Mesothelial cell of epicardium (in vitro differentiated cells): ENCODE measurements at regions not wholly inside any gene's neighbourhood (a gene's known extent, or its start where the extent isn't known, plus 50 kb on each side); places are given as distances from the start of the nearest gene placed in this dataset.

Experiments used
- DNase-seq, 2 experiments: peaks; one replicate each; pipeline ENCODE4 v3.0.0; 2021; ENCODE audit warnings: low spot score in 2 of 2; ENCODE audit not compliant: unreplicated experiment in 2 of 2
- H3K27ac Mint-ChIP-seq: 2 replicates; pipeline ENCODE4 v1.8.0; 2021; ENCODE audit warnings: mixed read lengths
- H3K27me3 Mint-ChIP-seq: 2 replicates; pipeline ENCODE4 v1.8.0; 2021; ENCODE audit warnings: low read depth, mixed read lengths
- H3K36me3 Mint-ChIP-seq: 2 replicates; pipeline ENCODE4 v1.8.0; 2021; ENCODE audit warnings: mixed read lengths
- H3K4me1 Mint-ChIP-seq: 2 replicates; pipeline ENCODE4 v1.8.0; 2021; ENCODE audit warnings: mixed read lengths
- H3K4me3 Mint-ChIP-seq: 2 replicates; pipeline ENCODE4 v1.8.0; 2021; ENCODE audit warnings: mild to moderate bottlenecking, moderate library complexity, mixed read lengths
- H3K9me3 Mint-ChIP-seq: 2 replicates; pipeline ENCODE4 v1.8.0; 2021; ENCODE audit warnings: mixed read lengths
- TF ChIP-seq, protein P1 (sequence below): fragments of 200-600 bp; sonication (generic); IDR thresholded peaks from one replicate; pipeline ENCODE4 v1.5.0; 2021; ENCODE audit warnings: antibody characterized with exemption; ENCODE audit not compliant: unreplicated experiment

DNA sequence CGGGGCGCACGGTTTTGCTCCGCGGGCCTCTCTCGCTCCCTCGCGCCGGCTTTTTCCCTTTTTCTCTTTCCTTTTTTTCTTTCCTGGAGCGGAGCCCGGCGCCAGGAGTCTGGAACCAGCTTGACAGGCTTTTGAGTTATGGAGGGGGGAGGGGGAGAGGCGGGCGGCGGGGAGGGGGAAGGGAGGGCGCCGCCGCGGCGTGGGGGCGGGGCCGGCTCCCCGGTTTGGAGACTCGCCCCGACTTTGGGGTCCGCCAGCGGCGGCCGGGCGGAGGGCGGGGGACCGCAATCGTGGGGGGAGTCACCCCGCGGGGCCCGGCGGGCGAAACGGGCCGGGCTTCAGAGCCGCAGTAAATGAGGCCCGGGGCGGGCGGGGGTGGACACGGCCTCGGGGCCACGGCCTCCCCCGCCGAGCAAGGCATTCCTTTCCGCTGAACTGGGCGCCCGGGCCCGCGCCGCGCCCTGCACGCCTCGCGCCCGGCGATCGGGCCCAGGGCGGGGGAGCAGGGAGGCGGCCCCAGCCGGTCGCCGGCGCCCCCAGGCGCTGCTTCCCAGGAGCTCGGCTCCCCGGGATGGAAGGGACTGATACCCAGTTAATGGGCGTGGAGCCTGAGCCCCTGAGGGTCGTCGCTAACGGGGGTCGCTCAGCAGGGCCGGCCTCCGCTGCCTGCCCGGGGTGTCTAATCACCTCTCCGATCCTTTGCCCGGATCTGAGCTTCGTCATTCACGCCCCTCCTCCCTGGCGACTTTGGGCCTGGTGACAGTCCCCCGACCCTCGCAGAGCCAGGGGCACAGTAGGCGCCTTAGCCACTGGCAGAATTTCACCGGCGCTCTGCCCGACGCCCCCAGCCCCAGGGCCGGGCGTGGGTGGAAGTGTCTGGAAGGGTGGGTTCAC, 138.1 kb downstream of the C9orf50 start:
- Mint-ChIP-seq H3K27me3 (no peaks in the 10 kb centered on the region), H3K9me3 (no peaks in the 10 kb centered on the region), H3K36me3 (no peaks in the 10 kb centered on the region), H3K4me1 (peaks cover 77% of the 10 kb centered on the region), H3K4me3 (peak overlapping the region; percentile 48), H3K27ac (peak overlapping the region; percentile 99)
- TF ChIP-seq, protein P1, sequence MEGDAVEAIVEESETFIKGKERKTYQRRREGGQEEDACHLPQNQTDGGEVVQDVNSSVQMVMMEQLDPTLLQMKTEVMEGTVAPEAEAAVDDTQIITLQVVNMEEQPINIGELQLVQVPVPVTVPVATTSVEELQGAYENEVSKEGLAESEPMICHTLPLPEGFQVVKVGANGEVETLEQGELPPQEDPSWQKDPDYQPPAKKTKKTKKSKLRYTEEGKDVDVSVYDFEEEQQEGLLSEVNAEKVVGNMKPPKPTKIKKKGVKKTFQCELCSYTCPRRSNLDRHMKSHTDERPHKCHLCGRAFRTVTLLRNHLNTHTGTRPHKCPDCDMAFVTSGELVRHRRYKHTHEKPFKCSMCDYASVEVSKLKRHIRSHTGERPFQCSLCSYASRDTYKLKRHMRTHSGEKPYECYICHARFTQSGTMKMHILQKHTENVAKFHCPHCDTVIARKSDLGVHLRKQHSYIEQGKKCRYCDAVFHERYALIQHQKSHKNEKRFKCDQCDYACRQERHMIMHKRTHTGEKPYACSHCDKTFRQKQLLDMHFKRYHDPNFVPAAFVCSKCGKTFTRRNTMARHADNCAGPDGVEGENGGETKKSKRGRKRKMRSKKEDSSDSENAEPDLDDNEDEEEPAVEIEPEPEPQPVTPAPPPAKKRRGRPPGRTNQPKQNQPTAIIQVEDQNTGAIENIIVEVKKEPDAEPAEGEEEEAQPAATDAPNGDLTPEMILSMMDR = no peak
- peak; percentile 76 to 85 for DNase-seq

GRCh38 chr9:129481810-129482511, 138.9 kb downstream of the C9orf50 start:
- Mint-ChIP-seq H3K9me3 (no peaks in the 10 kb centered on the region), H3K27ac (peak overlapping the region; percentile 97), H3K36me3 (no peaks in the 10 kb centered on the region), H3K27me3 (no peaks in the 10 kb centered on the region), H3K4me3 (no peak overlapping the region), H3K4me1 (peaks cover 72% of the 10 kb centered on the region)
- TF ChIP-seq, protein P1 = no peak
- no peak for DNase-seq

GRCh38 chr9:129481424-129481809, 139.5 kb downstream of the C9orf50 start:
- peak overlapping the region; percentile 97 for H3K27ac Mint-ChIP-seq
- H3K4me1 Mint-ChIP-seq = peaks cover 69% of the 10 kb centered on the region
- no peaks in the 10 kb centered on the region for H3K9me3 Mint-ChIP-seq
- TF ChIP-seq, protein P1 = no peak
- no peak overlapping the region for H3K4me3 Mint-ChIP-seq
- no peaks in the 10 kb centered on the region for H3K36me3 Mint-ChIP-seq
- no peak for DNase-seq
- no peaks in the 10 kb centered on the region for H3K27me3 Mint-ChIP-seq

- TF ChIP-seq, protein P1 = no peak
- Mint-ChIP-seq H3K27ac (peak overlapping the region; percentile 97), H3K4me1 (peaks cover 63% of the 10 kb centered on the region), H3K4me3 (no peak overlapping the region), H3K36me3 (no peaks in the 10 kb centered on the region), H3K27me3 (no peaks in the 10 kb centered on the region), H3K9me3 (no peaks in the 10 kb centered on the region)
- DNase-seq = no peak
Measured at GRCh38 chr9:129480745-129481144, 140.2 kb downstream of the C9orf50 start.

DNA sequence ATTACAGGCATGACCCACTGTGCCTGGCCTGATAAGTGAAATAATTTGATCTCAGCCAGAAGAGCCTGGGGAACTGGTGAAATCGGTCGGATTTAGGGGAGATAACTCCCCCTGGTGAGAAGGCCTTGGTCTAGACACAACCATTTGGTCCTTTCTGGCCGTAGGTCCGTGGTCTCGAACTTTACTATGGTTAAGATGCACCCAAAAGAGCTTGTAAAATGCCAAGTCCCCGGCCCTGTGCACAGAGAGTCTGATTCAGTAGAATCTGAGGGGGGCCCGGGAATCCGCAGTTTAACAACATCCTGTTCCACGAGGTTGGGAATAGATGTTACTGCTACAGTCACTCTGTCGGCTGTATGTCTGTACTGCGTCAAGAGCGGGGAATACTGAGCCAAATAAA, 140.7 kb downstream of the C9orf50 start:
- Mint-ChIP-seq H3K36me3 (no peaks in the 10 kb centered on the region), H3K9me3 (no peaks in the 10 kb centered on the region), H3K4me3 (no peak overlapping the region), H3K27ac (peak overlapping the region; percentile 97), H3K27me3 (no peaks in the 10 kb centered on the region), H3K4me1 (peaks cover 58% of the 10 kb centered on the region)
- TF ChIP-seq, protein P1 = no peak
- DNase-seq = no peak
